H9 (cell line): ENCODE measurements at regions not wholly inside any gene's neighbourhood (a gene's known extent, or its start where the extent isn't known, plus 50 kb on each side); places are given as distances from the start of the nearest gene placed in this dataset.

ENCODE experiments used
- DNase-seq: peaks from one replicate; pipeline ENCODE4 v3.0.0-alpha.2; 2017
- H2AFZ ChIP-seq: one replicate; pipeline ENCODE4 v1.6.1; 2013; ENCODE audit warnings: mild to moderate bottlenecking, low read length, control low read depth, moderate library complexity
- H2AK5ac ChIP-seq: 2 replicates; pipeline ENCODE4 v1.6.1; 2013; ENCODE audit warnings: low read length, control low read depth, mixed read lengths; ENCODE audit not compliant: insufficient read length
- H2BK120ac ChIP-seq: one replicate; pipeline ENCODE4 v1.6.1; 2013; ENCODE audit warnings: low read depth, mild to moderate bottlenecking, low read length, control low read depth, inconsistent platforms; ENCODE audit not compliant: poor library complexity, severe bottlenecking
- H2BK12ac ChIP-seq: 2 replicates; pipeline ENCODE4 v1.6.1; 2013; ENCODE audit warnings: low read length, control low read depth, mixed read lengths, low read depth; ENCODE audit not compliant: insufficient read length
- H2BK15ac ChIP-seq: 2 replicates; pipeline ENCODE4 v1.6.1; 2013; ENCODE audit warnings: low read depth, low read length, control low read depth
- H2BK20ac ChIP-seq: one replicate; pipeline ENCODE4 v1.6.1; 2013; ENCODE audit warnings: low read depth, mild to moderate bottlenecking, low read length, control low read depth, inconsistent platforms; ENCODE audit not compliant: poor library complexity, severe bottlenecking
- H2BK5ac ChIP-seq: 2 replicates; pipeline ENCODE4 v1.6.1; 2013; ENCODE audit warnings: low read length, control low read depth, mixed read lengths; ENCODE audit not compliant: insufficient read length
- H3K14ac ChIP-seq: 2 replicates; pipeline ENCODE4 v1.6.1; 2013; ENCODE audit warnings: low read length, control low read depth; ENCODE audit not compliant: insufficient read depth
- H3K18ac ChIP-seq: 2 replicates; pipeline ENCODE4 v1.6.1; 2013; ENCODE audit warnings: low read depth, mild to moderate bottlenecking, mixed read lengths, low read length, control low read depth; ENCODE audit not compliant: insufficient read length
- H3K23ac ChIP-seq: 2 replicates; pipeline ENCODE4 v1.6.1; 2013; ENCODE audit warnings: low read length, control low read depth, mixed read lengths, low read depth; ENCODE audit not compliant: insufficient read length
- H3K23me2 ChIP-seq: 2 replicates; pipeline ENCODE4 v1.6.1; 2013; ENCODE audit warnings: low read depth, mild to moderate bottlenecking, mixed read lengths, low read length, control low read depth; ENCODE audit not compliant: insufficient read length, poor library complexity, severe bottlenecking
- H3K27ac ChIP-seq: 2 replicates; pipeline ENCODE4 v1.5.1; 2013; ENCODE audit warnings: low read length, control low read depth, mixed read lengths, low read depth; ENCODE audit not compliant: insufficient read length
- H3K27me3 ChIP-seq: 2 replicates; pipeline ENCODE4 v1.6.1; 2013; ENCODE audit warnings: low read length, control low read depth, inconsistent platforms; ENCODE audit not compliant: insufficient read depth
- H3K4ac ChIP-seq: 2 replicates; pipeline ENCODE4 v1.6.1; 2013; ENCODE audit warnings: low read depth, mild to moderate bottlenecking, control low read depth, inconsistent platforms, low read length, moderate library complexity
- H3K4me1 ChIP-seq: 2 replicates; pipeline ENCODE4 v1.6.1; 2013; ENCODE audit warnings: low read length, control low read depth, inconsistent platforms; ENCODE audit not compliant: insufficient read depth
- H3K4me2 ChIP-seq: 2 replicates; pipeline ENCODE4 v1.6.1; 2013; ENCODE audit warnings: low read length, control low read depth, mixed read lengths; ENCODE audit not compliant: insufficient read length, insufficient read depth
- H3K56ac ChIP-seq: 2 replicates; pipeline ENCODE4 v1.6.1; 2013; ENCODE audit warnings: low read depth, mild to moderate bottlenecking, mixed read lengths, low read length, control low read depth; ENCODE audit not compliant: insufficient read length
- H3K79me1 ChIP-seq: 2 replicates; pipeline ENCODE4 v1.6.1; 2013; ENCODE audit warnings: low read depth, mild to moderate bottlenecking, moderate library complexity, low read length, control low read depth, inconsistent platforms; ENCODE audit not compliant: insufficient read depth, poor library complexity, severe bottlenecking
- H3K79me2 ChIP-seq: 2 replicates; pipeline ENCODE4 v1.6.1; 2013; ENCODE audit warnings: low read length, control low read depth, inconsistent platforms; ENCODE audit not compliant: insufficient read depth
- H3K9ac ChIP-seq: 2 replicates; pipeline ENCODE4 v1.6.1; 2013; ENCODE audit warnings: low read length, control low read depth, mixed read lengths; ENCODE audit not compliant: insufficient read length; ENCODE audit errors: extremely low read depth
- H3K9me3 ChIP-seq: one replicate; pipeline ENCODE4 v1.6.1; 2013; ENCODE audit warnings: low read depth, low read length, inconsistent platforms; ENCODE audit not compliant: control insufficient read depth
- H3T11ph ChIP-seq: one replicate; pipeline ENCODE4 v1.6.1; 2013; ENCODE audit warnings: mild to moderate bottlenecking, low read length, control low read depth, inconsistent platforms
- H4K20me1 ChIP-seq: one replicate; pipeline ENCODE4 v1.6.1; 2013; ENCODE audit not compliant: control insufficient read depth, insufficient read length, insufficient read depth
- H4K5ac ChIP-seq: 2 replicates; pipeline ENCODE4 v1.6.1; 2013; ENCODE audit warnings: low read depth, mild to moderate bottlenecking, mixed read lengths, low read length, control low read depth; ENCODE audit not compliant: insufficient read length
- H4K8ac ChIP-seq: replicated peaks from 2 replicates; pipeline ENCODE4 v1.6.1; 2013; ENCODE audit warnings: low read length, control low read depth, mixed read lengths, low read depth; ENCODE audit not compliant: insufficient read length
- H4K91ac ChIP-seq: 2 replicates; pipeline ENCODE4 v1.6.1; 2013; ENCODE audit warnings: low read depth, mild to moderate bottlenecking, moderate library complexity, mixed read lengths, low read length, control low read depth; ENCODE audit not compliant: insufficient read length
- H3K27ac Mint-ChIP-seq, 3 experiments: 2 replicates in 2 of 3; 3 replicates in 1 of 3; pipeline ENCODE4 v1.8.0; 2020 to 2021; ENCODE audit warnings: mixed read lengths in 3 of 3, mild to moderate bottlenecking in 1 of 3, moderate library complexity in 1 of 3
- H3K27me3 Mint-ChIP-seq: 2 replicates; pipeline ENCODE4 v1.8.0; 2021; ENCODE audit warnings: low read depth, mild to moderate bottlenecking, moderate library complexity, mixed read lengths
- H3K36me3 Mint-ChIP-seq, 3 experiments: 2 replicates in 2 of 3; 3 replicates in 1 of 3; pipeline ENCODE4 v1.8.0; 2020 to 2021; ENCODE audit warnings: low read depth in 3 of 3, mixed read lengths in 3 of 3; ENCODE audit not compliant: insufficient read depth in 1 of 3
- H3K4me1 Mint-ChIP-seq, 2 experiments: 2 replicates each; pipeline ENCODE4 v1.8.0; 2020; ENCODE audit warnings: mixed read lengths in 2 of 2
- H3K4me3 Mint-ChIP-seq, 2 experiments: 2 replicates in 1 of 2; 3 replicates in 1 of 2; pipeline ENCODE4 v1.8.0; 2020 to 2021; ENCODE audit warnings: mild to moderate bottlenecking in 2 of 2, mixed read lengths in 2 of 2, moderate library complexity in 1 of 2
- H3K9me3 Mint-ChIP-seq, 2 experiments: 2 replicates in 1 of 2; 3 replicates in 1 of 2; pipeline ENCODE4 v1.8.0; 2020; ENCODE audit warnings: mild to moderate bottlenecking in 2 of 2, mixed read lengths in 2 of 2, moderate library complexity in 1 of 2
- CTCF ChIP-seq: fragments of 200-600 bp; sonication (generic); conservative IDR thresholded peaks from 3 replicates; pipeline ENCODE4 v1.8.0; 2021; ENCODE audit warnings: antibody characterized with exemption, mild to moderate bottlenecking
- WGBS: extraction: QIAGEN DNeasy Blood & Tissue Kit; methylation state at CpG from one replicate; pipeline ENCODE4 v1.1.7; 2013; ENCODE audit warnings: missing lambda C conversion rate, low lambda C conversion rate, mixed read lengths; ENCODE audit not compliant: insufficient read length; ENCODE audit errors: extremely low coverage; 5-methylcytosine and 5-hydroxymethylcytosine counted together

GRCh38 chr13:36530861-36531590 is 98.7 kb downstream of the CCNA1 start:
- H3K4me2 ChIP-seq = no peak overlapping the region
- peaks cover 6 to 13% of the 10 kb centered on the region in 2 experiments for H3K9me3 Mint-ChIP-seq
- no peak overlapping the region for H2BK12ac ChIP-seq
- no peak overlapping the region for H3K9ac ChIP-seq
- H2BK120ac ChIP-seq = no peak overlapping the region
- no peaks in the 10 kb centered on the region for H3K27me3 ChIP-seq
- no peak overlapping the region for H3K56ac ChIP-seq
- H3K4me3 Mint-ChIP-seq = no peak overlapping the region
- H3K27me3 Mint-ChIP-seq = no peaks in the 10 kb centered on the region
- no peaks in the 10 kb centered on the region for H3K9me3 ChIP-seq
- no peak overlapping the region for H2AFZ ChIP-seq
- no peak for TF ChIP-seq CTCF
- H3K18ac ChIP-seq = no peak overlapping the region
- H3T11ph ChIP-seq = no peak overlapping the region
- no peaks in the 10 kb centered on the region for H3K79me1 ChIP-seq
- H4K8ac ChIP-seq = no peak overlapping the region
- DNase-seq = no peak
- peaks cover 4 to 13% (median 5%) of the 10 kb centered on the region in 3 experiments; a peak in 6 of 7 replicates for H3K36me3 Mint-ChIP-seq
- H3K14ac ChIP-seq = no peak overlapping the region
- no peaks in the 10 kb centered on the region for H3K23me2 ChIP-seq
- H4K5ac ChIP-seq = no peak overlapping the region
- H3K4ac ChIP-seq = no peak overlapping the region
- H3K27ac ChIP-seq = no peak overlapping the region
- WGBS = no CpG with 5 or more reads among the region's 5 CpGs
- H4K20me1 ChIP-seq = no peaks in the 10 kb centered on the region
- peaks cover 10% of the 10 kb centered on the region; the same call in 1 of the 2 replicates for H3K4me1 ChIP-seq
- no peak overlapping the region for H2BK20ac ChIP-seq
- H3K23ac ChIP-seq = no peak overlapping the region
- no peak overlapping the region for H2AK5ac ChIP-seq
- H2BK15ac ChIP-seq = no peak overlapping the region
- no peaks in the 10 kb centered on the region for H3K79me2 ChIP-seq
- H4K91ac ChIP-seq = no peak overlapping the region
- no peak overlapping the region; a peak in 1 of 7 replicates for H3K27ac Mint-ChIP-seq
- H3K4me1 Mint-ChIP-seq = peaks cover 26 to 46% of the 10 kb centered on the region in 2 experiments
- no peak overlapping the region for H2BK5ac ChIP-seq
